SK-N-MC (cell line): ENCODE measurements at regions not wholly inside any gene's neighbourhood (a gene's known extent, or its start where the extent isn't known, plus 50 kb on each side); places are given as distances from the start of the nearest gene placed in this dataset.

ENCODE experiments used
- DNase-seq: peaks from one replicate; pipeline ENCODE4 v3.0.0-alpha.2; 2011; ENCODE audit warnings: low read depth, low spot score
- H3K27ac ChIP-seq: fragments of 200-600 bp; sonication (generic); 2 replicates; pipeline ENCODE4 v1.5.1; 2016; ENCODE audit warnings: mixed run types
- H3K36me3 ChIP-seq: fragments of 200-600 bp; sonication (generic); 2 replicates; pipeline ENCODE4 v1.6.1; 2017; ENCODE audit warnings: antibody characterized with exemption, low read length, mixed read lengths; ENCODE audit not compliant: insufficient read depth
- H3K4me3 ChIP-seq: fragments of 200-600 bp; sonication (generic); 2 replicates; pipeline ENCODE4 v1.5.1; 2016
- H3K9ac ChIP-seq: fragments of 200-600 bp; sonication (generic); 2 replicates; pipeline ENCODE4 v1.8.0; 2017; ENCODE audit warnings: mixed run types, mixed read lengths; ENCODE audit not compliant: insufficient read length
- H3K9me3 ChIP-seq: fragments of 200-600 bp; sonication (generic); 2 replicates; pipeline ENCODE4 v1.6.1; 2017; ENCODE audit warnings: low read depth, mild to moderate bottlenecking, antibody characterized with exemption, low read length, moderate library complexity, mixed read lengths
- EZH2 ChIP-seq: fragments of 200-600 bp; sonication (generic); IDR thresholded peaks from one replicate; pipeline ENCODE4 v1.6.1; 2017; ENCODE audit warnings: antibody characterized with exemption
- FOXP2 ChIP-seq: optimal IDR thresholded peaks from 2 replicates; pipeline ENCODE3; 2011; ENCODE audit warnings: mild to moderate bottlenecking, moderate library complexity; ENCODE audit not compliant: insufficient read depth; ENCODE audit errors: extremely low read length, control extremely low read depth
- POLR2AphosphoS5 ChIP-seq: IDR thresholded peaks from 2 replicates; pipeline ENCODE4 v1.6.1; 2012; ENCODE audit warnings: mild to moderate bottlenecking, low read depth, low read length, borderline replicate concordance

DNA sequence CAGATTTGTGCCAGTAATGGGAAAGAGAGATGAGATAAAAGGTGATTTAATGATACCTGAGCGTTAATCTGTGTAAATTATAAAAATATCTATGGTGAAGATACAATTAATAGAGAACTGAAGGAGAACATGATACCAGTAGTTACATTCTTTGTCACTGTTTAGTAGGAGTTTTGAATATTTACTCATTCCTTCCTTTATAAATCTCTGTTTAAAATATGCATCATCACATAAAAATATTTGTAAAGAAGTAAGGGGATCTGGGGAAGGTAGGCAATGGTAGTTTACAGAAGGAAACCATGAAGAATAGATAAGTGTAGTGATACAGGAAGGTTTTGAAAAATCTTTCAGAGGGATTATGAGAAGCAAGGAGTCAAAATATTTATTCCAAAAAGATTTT, 190.6 kb upstream of the PCDH18 start:
- DNase-seq: no peak

DNA sequence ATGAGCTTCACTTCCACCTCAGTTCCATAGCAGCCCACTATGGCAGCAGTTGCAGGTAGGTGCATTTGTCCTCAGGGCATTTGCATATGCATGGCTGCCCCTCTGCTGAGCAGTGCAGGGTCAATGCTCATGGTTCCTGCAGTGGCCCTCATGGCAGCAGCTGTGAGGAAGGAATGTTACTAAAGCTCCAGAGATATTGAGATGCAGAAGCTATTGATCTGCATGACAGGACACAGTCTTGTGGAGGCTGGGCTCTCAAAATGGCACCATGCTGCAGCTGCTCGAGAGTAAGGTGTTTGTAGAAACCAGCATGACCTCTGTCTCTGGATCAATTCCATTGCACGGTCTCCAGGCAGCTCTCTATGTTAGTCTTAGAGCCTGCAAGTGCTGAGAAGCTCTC, 179.2 kb upstream of the PCDH18 start:
- Histone ChIP-seq H3K36me3 (no peaks in the 10 kb centered on the region), H3K9ac (no peak overlapping the region), H3K4me3 (no peak overlapping the region), H3K9me3 (no peaks in the 10 kb centered on the region), H3K27ac (no peak overlapping the region)
- TF ChIP-seq EZH2 (no peak), POLR2AphosphoS5 (no peak), FOXP2 (no peak)
- DNase-seq: no peak

More for the DNA sequence above, 190.6 kb upstream of the PCDH18 start:
- H3K9me3 ChIP-seq: no peaks in the 10 kb centered on the region
- H3K9ac ChIP-seq: no peak overlapping the region
- no peak overlapping the region for H3K4me3 ChIP-seq
- no peak for TF ChIP-seq FOXP2
- TF ChIP-seq POLR2AphosphoS5: no peak
- TF ChIP-seq EZH2: no peak
- H3K36me3 ChIP-seq: no peaks in the 10 kb centered on the region
- no peak overlapping the region for H3K27ac ChIP-seq

DNA sequence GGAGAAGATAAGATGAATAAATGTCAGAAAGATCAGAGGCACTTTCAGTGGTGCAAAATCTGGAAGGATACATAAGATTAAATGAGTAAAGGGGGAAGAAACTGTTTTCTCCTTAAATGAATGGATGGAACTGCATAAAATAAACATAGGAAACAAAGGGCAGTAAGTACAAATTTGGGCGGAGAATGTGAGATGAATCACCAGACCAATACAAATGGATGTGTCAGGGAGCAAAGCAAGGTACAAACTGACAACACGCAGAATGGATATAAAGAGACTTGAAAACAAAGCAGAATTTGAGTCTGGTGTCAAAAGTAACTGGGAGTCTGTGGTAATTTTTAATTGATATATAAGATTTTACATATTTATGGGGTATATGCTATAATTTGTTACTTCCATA, 175.3 kb upstream of the PCDH18 start:
- no peak overlapping the region for H3K27ac ChIP-seq
- no peaks in the 10 kb centered on the region for H3K9me3 ChIP-seq
- no peak overlapping the region for H3K4me3 ChIP-seq
- H3K36me3 ChIP-seq: no peaks in the 10 kb centered on the region
- no peak for DNase-seq
- no peak overlapping the region for H3K9ac ChIP-seq
- TF ChIP-seq POLR2AphosphoS5 (no peak), EZH2 (no peak), FOXP2 (no peak)

DNA sequence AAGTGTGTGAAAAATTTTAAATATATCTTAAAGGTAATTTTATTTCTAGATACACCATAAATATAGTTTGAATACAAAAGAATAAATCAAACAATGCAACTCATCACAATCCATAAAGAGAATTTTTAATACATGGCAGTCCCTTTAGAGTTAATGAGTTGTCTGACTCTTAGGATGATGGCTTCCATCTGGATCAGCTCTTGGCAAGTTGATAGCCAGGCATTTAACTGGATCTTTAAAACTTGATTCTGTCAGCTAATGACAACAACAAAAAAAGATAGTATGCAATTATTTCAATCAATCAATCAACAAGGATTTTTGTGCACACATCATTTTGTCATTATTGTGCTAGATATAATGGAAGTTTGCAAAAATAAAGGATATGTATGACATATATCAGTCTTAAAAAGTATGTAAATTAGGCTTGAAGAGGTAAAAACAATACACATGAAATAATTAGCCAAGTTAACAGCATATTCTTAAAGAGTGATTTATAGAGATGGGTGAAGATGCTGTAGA, 174.9 kb upstream of the PCDH18 start:
- TF ChIP-seq FOXP2: no peak
- TF ChIP-seq EZH2: no peak
- TF ChIP-seq POLR2AphosphoS5: no peak
- H3K4me3 ChIP-seq: no peak overlapping the region
- H3K27ac ChIP-seq: no peak overlapping the region
- no peaks in the 10 kb centered on the region for H3K9me3 ChIP-seq
- H3K36me3 ChIP-seq: no peaks in the 10 kb centered on the region
- DNase-seq: no peak
- H3K9ac ChIP-seq: no peak overlapping the region

DNA sequence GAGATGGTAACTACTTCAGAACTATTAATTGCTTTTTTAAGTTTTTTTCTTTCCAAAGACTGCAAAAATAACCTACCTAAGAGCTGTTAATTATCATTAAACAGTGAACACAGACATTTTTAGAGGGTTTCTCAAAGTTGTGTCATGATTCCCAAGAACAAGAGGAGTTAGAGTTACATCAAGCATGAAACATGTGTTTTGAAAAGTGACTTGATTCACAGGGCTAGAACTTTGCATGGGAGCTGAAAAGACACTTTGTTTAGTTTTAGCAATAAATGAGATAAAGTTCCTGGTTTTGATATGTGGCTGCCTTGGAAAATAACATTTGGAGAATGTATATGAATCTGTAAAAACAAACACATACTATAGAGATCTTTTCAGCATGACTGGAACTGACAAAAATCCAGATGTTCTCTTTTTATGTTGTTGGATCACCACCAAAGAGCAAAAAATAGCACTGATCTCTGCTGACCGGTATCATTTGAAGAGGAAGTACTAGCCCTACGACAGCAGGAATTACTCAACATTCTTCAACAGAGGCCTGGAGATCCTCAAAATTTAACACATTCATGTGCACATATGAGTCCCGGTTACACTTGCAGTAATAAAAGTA, 173.0 kb upstream of the PCDH18 start:
- Histone ChIP-seq H3K9ac (no peak overlapping the region), H3K9me3 (no peaks in the 10 kb centered on the region; the same call in 1 of the 2 replicates), H3K27ac (peak overlapping the region; percentile 52), H3K36me3 (no peaks in the 10 kb centered on the region), H3K4me3 (no peak overlapping the region)
- TF ChIP-seq POLR2AphosphoS5 (no peak), FOXP2 (no peak), EZH2 (no peak)
- DNase-seq: no peak

DNA sequence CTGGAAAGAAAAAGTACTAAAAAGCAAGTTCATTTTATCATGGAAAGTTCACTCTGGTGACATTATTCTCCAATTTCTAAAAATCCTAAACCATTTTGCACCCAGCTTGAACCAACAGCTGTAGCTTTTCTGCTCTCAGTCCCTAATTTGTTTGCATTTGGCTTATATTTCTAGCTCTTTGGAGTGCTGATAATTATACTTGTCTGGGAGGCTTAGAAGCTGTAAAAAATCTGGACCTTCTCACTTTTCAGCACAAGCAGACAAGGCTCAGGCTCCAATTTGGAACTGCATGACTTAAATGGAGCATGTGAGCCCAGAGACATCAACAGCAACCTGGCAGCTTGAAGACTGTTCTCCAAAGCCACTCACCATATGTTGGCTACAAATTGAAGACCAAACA, 170.9 kb upstream of the PCDH18 start:
- no peaks in the 10 kb centered on the region; the same call in 1 of the 2 replicates for H3K9me3 ChIP-seq
- TF ChIP-seq EZH2 (no peak), POLR2AphosphoS5 (no peak), FOXP2 (no peak)
- no peak for DNase-seq
- H3K27ac ChIP-seq: no peak overlapping the region
- H3K36me3 ChIP-seq: no peaks in the 10 kb centered on the region
- no peak overlapping the region for H3K4me3 ChIP-seq
- no peak overlapping the region for H3K9ac ChIP-seq

DNA sequence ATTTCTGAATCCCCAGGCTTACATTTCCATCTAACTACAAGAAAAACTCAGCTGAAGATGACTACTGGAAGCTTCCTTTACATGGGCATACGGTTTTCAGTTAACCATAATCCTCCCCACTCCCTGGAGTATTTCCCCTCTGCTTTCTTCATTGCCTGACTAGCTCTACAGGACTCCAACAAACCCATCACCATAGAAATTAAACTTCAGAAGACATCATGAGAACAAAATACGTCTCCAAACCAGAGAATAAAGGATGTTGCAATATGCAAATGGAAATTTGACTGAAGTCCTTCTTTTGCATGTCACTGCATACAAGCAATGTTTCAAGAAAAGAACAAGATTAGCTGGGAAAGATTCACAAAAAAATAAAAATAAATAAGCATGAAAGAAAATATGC, 170.2 kb upstream of the PCDH18 start:
- H3K36me3 ChIP-seq: no peaks in the 10 kb centered on the region

DNA sequence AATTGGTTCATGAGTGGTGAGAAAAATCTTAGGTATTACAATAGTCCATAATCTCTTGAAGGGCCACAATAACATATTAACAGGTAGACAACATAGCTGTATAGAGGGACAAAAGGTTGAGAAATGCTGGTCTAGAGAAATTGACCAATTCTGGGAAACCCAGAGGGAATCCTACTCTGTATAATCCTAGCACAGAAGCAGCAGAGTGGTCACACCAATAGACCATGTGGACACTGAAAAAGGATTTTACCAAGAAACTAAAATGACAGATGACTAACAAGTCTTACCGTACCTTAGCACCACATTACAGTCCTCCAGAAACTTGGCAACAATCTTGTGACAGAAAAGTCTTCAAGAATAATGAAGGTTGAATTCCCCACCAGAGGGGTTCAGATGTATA, 169.1 kb upstream of the PCDH18 start:
- Histone ChIP-seq H3K27ac (no peak overlapping the region), H3K4me3 (no peak overlapping the region), H3K36me3 (no peaks in the 10 kb centered on the region), H3K9ac (no peak overlapping the region), H3K9me3 (no peaks in the 10 kb centered on the region; the same call in 1 of the 2 replicates)
- DNase-seq: no peak
- TF ChIP-seq EZH2 (no peak), POLR2AphosphoS5 (no peak), FOXP2 (no peak)

More for the DNA sequence above, 170.2 kb upstream of the PCDH18 start:
- H3K9me3 ChIP-seq: no peaks in the 10 kb centered on the region; the same call in 1 of the 2 replicates
- H3K27ac ChIP-seq: no peak overlapping the region
- H3K9ac ChIP-seq: no peak overlapping the region
- TF ChIP-seq POLR2AphosphoS5: no peak
- no peak for TF ChIP-seq FOXP2
- TF ChIP-seq EZH2: no peak
- H3K4me3 ChIP-seq: no peak overlapping the region
- no peak for DNase-seq
